ENCODE measurements at regions not wholly inside any gene's neighbourhood (a gene's known extent, or its start where the extent isn't known, plus 50 kb on each side); places are given as distances from the start of the nearest gene placed in this dataset.

DNA sequence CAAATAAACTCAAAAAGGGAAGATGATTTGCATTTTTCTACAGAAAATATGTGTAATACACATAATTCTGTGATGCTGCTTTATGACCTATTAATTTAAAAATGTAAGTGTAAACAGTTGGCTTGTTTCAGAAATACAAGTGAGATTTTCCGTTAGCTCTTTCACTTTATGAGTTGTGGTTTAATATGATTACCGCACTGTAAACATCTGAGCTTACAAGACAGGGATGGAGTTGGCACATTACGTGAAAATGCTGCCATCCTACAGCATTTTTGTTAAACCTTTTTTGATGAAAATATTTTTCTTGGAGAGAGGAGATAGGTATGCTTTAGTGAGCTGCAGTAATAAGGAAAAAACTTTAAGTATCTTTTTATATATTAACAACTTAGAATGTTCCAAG lies 426.8 kb upstream of the ADAMTS5 start:
- TF ChIP-seq, protein P1, sequence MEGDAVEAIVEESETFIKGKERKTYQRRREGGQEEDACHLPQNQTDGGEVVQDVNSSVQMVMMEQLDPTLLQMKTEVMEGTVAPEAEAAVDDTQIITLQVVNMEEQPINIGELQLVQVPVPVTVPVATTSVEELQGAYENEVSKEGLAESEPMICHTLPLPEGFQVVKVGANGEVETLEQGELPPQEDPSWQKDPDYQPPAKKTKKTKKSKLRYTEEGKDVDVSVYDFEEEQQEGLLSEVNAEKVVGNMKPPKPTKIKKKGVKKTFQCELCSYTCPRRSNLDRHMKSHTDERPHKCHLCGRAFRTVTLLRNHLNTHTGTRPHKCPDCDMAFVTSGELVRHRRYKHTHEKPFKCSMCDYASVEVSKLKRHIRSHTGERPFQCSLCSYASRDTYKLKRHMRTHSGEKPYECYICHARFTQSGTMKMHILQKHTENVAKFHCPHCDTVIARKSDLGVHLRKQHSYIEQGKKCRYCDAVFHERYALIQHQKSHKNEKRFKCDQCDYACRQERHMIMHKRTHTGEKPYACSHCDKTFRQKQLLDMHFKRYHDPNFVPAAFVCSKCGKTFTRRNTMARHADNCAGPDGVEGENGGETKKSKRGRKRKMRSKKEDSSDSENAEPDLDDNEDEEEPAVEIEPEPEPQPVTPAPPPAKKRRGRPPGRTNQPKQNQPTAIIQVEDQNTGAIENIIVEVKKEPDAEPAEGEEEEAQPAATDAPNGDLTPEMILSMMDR (conservative IDR thresholded peaks at IDR 0.05) = no peak
- no peak overlapping the region for H3K4me3 Mint-ChIP-seq
- no peaks in the 10 kb centered on the region for H3K36me3 Mint-ChIP-seq (ENCODE audit: low read depth)
- no peaks in the 10 kb centered on the region for H3K9me3 Mint-ChIP-seq
- H3K27me3 Mint-ChIP-seq (ENCODE audit: low read depth) = no peaks in the 10 kb centered on the region
- H3K27ac Mint-ChIP-seq (ENCODE audit: unreplicated experiment) = no peak overlapping the region
- no peak for DNase-seq (ENCODE audit: low read depth, low spot score)
- no peaks in the 10 kb centered on the region for H3K4me1 Mint-ChIP-seq

DNA sequence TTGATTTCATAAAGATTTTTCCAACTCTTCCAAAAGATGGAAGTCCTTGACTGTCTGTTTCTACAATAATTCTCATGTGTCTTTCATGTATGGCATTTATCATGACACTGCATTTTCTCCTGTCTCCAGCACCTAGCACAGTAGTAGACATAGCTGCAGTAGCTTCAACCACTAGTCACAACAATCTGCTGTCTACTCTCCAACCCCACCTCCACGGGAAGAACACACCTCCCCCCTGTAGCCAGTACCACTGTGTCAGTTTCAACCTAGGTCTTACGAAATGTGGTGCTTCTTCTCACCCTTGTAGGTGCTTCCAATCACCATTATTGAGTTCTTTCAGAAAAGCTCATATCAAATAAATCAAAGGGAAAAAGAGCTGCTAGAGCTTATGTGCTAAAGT lies 425.1 kb upstream of the ADAMTS5 start:
- no peak for DNase-seq (ENCODE audit: low read depth, low spot score)
- TF ChIP-seq, protein P1 (conservative IDR thresholded peaks at IDR 0.05) = no peak
- no peaks in the 10 kb centered on the region for H3K36me3 Mint-ChIP-seq (ENCODE audit: low read depth)
- no peaks in the 10 kb centered on the region for H3K9me3 Mint-ChIP-seq
- no peak overlapping the region for H3K4me3 Mint-ChIP-seq
- no peaks in the 10 kb centered on the region for H3K27me3 Mint-ChIP-seq (ENCODE audit: low read depth)
- no peaks in the 10 kb centered on the region for H3K4me1 Mint-ChIP-seq
- no peak overlapping the region for H3K27ac Mint-ChIP-seq (ENCODE audit: unreplicated experiment)

DNA sequence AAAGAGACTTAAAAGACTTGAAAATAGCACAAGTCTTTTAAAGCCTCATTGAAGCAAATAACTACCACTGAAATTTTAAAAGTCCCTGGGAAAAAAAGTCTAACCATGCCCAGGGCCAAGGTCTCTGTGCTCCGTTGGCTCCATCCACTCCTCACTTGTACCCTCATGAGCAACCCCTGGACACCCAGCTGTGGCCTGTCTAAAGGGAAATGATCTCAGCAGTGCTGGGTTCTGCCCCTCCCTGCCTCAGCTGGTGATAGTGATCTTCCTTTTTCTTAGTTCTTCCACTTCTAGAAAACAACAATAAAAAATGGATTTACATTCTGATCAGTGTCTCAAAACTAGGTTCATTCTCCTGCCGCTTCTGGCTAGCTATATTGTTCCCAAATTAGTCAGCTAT lies 423.5 kb upstream of the ADAMTS5 start:
- H3K36me3 Mint-ChIP-seq (ENCODE audit: low read depth) = no peaks in the 10 kb centered on the region
- TF ChIP-seq, protein P1 (conservative IDR thresholded peaks at IDR 0.05) = no peak
- H3K27ac Mint-ChIP-seq (ENCODE audit: unreplicated experiment) = no peak overlapping the region
- H3K4me3 Mint-ChIP-seq = no peak overlapping the region
- H3K4me1 Mint-ChIP-seq = no peaks in the 10 kb centered on the region
- no peaks in the 10 kb centered on the region for H3K9me3 Mint-ChIP-seq
- no peak for DNase-seq (ENCODE audit: low read depth, low spot score)
- H3K27me3 Mint-ChIP-seq (ENCODE audit: low read depth) = no peaks in the 10 kb centered on the region

DNA sequence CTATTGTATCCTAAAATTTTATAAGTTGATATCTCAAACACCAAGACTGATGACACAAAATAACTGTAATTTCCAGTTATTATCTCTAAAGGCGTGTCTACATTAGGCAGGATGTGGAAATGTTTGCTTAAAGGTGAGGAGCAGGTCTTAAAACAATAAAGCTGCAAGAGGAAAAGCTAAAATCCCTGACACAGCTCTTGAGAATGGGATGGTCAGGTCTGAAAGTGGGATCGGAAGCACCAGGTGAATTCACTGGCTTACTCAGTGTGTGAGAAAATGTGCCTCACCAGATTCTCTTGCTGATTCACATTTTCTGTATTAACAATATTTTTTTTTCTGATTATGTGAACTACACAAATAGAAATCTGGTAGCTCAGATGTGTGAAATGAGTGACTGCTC lies 421.9 kb upstream of the ADAMTS5 start:
- no peaks in the 10 kb centered on the region for H3K27me3 Mint-ChIP-seq (ENCODE audit: low read depth)
- H3K9me3 Mint-ChIP-seq = no peaks in the 10 kb centered on the region
- no peaks in the 10 kb centered on the region for H3K36me3 Mint-ChIP-seq (ENCODE audit: low read depth)
- TF ChIP-seq, protein P1 (conservative IDR thresholded peaks at IDR 0.05) = no peak
- H3K4me3 Mint-ChIP-seq = no peak overlapping the region
- no peak overlapping the region for H3K27ac Mint-ChIP-seq (ENCODE audit: unreplicated experiment)
- DNase-seq (ENCODE audit: low read depth, low spot score) = no peak
- no peaks in the 10 kb centered on the region for H3K4me1 Mint-ChIP-seq

DNA sequence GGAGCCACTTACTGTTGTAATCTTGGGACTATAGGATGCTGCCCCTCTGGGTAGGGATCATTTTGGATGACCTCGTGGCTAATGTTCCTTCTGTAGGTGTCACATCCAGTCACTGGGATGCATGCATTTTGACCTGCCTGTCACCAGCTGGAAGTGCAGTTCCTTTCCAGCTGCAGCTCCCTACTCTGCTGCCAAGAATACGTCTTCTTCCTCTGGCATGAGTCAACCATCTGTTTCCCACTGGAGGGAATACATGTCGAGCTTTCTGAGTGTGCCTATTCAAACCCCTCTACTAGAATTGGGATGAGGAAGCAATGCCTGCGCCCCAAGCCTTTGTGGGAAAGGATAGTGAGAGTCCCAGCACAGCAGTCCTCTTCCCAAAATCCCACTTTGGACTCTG lies 415.5 kb upstream of the ADAMTS5 start:
- Mint-ChIP-seq H3K9me3 (no peaks in the 10 kb centered on the region), H3K36me3 (ENCODE audit: low read depth) (no peaks in the 10 kb centered on the region), H3K27me3 (ENCODE audit: low read depth) (no peaks in the 10 kb centered on the region), H3K4me1 (no peaks in the 10 kb centered on the region), H3K27ac (ENCODE audit: unreplicated experiment) (no peak overlapping the region), H3K4me3 (no peak overlapping the region)
- TF ChIP-seq, protein P1 (conservative IDR thresholded peaks at IDR 0.05) = no peak
- DNase-seq (ENCODE audit: low read depth, low spot score) = no peak

DNA sequence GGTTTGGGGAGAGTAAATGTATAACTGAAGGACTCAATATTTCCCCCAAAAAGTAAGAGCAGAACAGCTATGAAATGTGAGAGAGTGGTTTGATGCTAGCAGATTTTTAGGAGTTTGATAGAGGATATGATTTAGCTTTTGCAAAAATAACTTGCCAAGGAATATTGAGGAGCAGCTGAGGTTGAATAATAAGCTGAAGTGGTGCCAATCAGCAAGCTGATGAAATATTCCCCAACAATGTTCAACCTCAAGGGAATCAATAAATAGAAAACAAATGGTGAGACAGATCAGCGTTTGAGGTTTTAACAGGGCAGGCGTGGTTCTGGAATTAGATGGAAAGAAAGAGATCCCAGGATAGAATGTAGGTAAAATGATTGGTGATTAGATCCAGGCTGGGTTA lies 413.4 kb upstream of the ADAMTS5 start:
- Mint-ChIP-seq H3K9me3 (no peaks in the 10 kb centered on the region), H3K27ac (ENCODE audit: unreplicated experiment) (no peak overlapping the region), H3K4me3 (no peak overlapping the region), H3K36me3 (ENCODE audit: low read depth) (no peaks in the 10 kb centered on the region), H3K4me1 (no peaks in the 10 kb centered on the region), H3K27me3 (ENCODE audit: low read depth) (no peaks in the 10 kb centered on the region)
- no peak for DNase-seq (ENCODE audit: low read depth, low spot score)
- TF ChIP-seq, protein P1 (conservative IDR thresholded peaks at IDR 0.05) = no peak

All from neural crest cell (in vitro differentiated cells).